ENCODE measurements at regions not wholly inside any gene's neighbourhood (a gene's known extent, or its start where the extent isn't known, plus 50 kb on each side); places are given as distances from the start of the nearest gene placed in this dataset.

GRCh38 chr5:152118676-152119470 is 194.2 kb upstream of the GLRA1 start:
- H3K9me1 ChIP-seq (replicated peaks; ENCODE audit: control insufficient read depth, extremely low read depth, insufficient read depth, low read length) = no peaks in the 10 kb centered on the region
- no peak overlapping the region for H3K4me3 ChIP-seq (replicated peaks in 1 of 3; ENCODE audit: insufficient read depth in 1 of 3, low read depth in 1 of 3, low read length in 3 of 3)
- no peak overlapping the region for H3K27ac ChIP-seq (ENCODE audit: insufficient read depth, low read depth, low read length)
- ChIA-PET POLR2A (no interaction called here), CTCF (no interaction called here)
- no peaks in the 10 kb centered on the region for H3K79me2 ChIP-seq (ENCODE audit: control insufficient read depth, insufficient read depth, low read length)
- intact Hi-C loops (cut with micrococcal nuclease) (no loop called here), dilution Hi-C loops (cut with MboI; ENCODE audit: extremely low pct_ligation_motif_present, low sequenced_read_pairs) (no loop called here)
- no peak for TF ChIP-seq POLR2A (IDR thresholded peaks at IDR 0.05; ENCODE audit: low read depth, low read length)
- TF ChIP-seq POLR2AphosphoS5 (IDR thresholded peaks at IDR 0.05; ENCODE audit: insufficient read depth, low read depth, low read length) = no peak
- TF ChIP-seq MAX (IDR thresholded peaks at IDR 0.05; ENCODE audit: insufficient read depth, insufficient read length) = no peak
- TF ChIP-seq MYC (IDR thresholded peaks at IDR 0.05; ENCODE audit: low read depth, low read length) = no peak
- no peak for TF ChIP-seq EZH2 (IDR thresholded peaks at IDR 0.05; ENCODE audit: borderline replicate concordance, low read depth, low read length, severe bottlenecking)
- no peak for TF ChIP-seq GATA2 (IDR thresholded peaks at IDR 0.05; ENCODE audit: insufficient read depth, insufficient read length, low read depth, low read length)
- no peak for TF ChIP-seq FOS (IDR thresholded peaks at IDR 0.05; ENCODE audit: borderline replicate concordance, insufficient read depth, low read length)
- no peak for DNase-seq (ENCODE audit: low read depth, low spot score)
- H3K27me3 ChIP-seq (ENCODE audit: control insufficient read depth in 2 of 2, insufficient read depth in 2 of 2, low read length in 2 of 2) = no peaks in the 10 kb centered on the region
- H2AFZ ChIP-seq (ENCODE audit: low read depth, low read length) = no peak overlapping the region
- H3K4me1 ChIP-seq (ENCODE audit: control insufficient read depth, extremely low read depth, insufficient read depth, low read length) = no peaks in the 10 kb centered on the region
- BruUV-seq (replicated peaks) = no TSS peak
- no peak for FAIRE-seq
- no peaks in the 10 kb centered on the region for H3K36me3 ChIP-seq (ENCODE audit: control insufficient read depth in 2 of 2, extremely low read depth in 1 of 2, insufficient read depth in 2 of 2, low read length in 2 of 2)
- H4K20me1 ChIP-seq (replicated peaks; ENCODE audit: control insufficient read depth, extremely low read depth, insufficient read depth, low read length) = no peaks in the 10 kb centered on the region
- H3K4me2 ChIP-seq (ENCODE audit: insufficient read depth, low read length) = no peak overlapping the region
- H3K9me3 ChIP-seq (replicated peaks; ENCODE audit: control insufficient read depth, insufficient read depth, low read length) = no peaks in the 10 kb centered on the region
- no peak overlapping the region for H3K9ac ChIP-seq (replicated peaks; ENCODE audit: extremely low read depth, insufficient read depth, low read length)

GRCh38 chr5:152116934-152117333 is 192.3 kb upstream of the GLRA1 start:
- BruUV-seq (replicated peaks) = no TSS peak
- H3K4me1 ChIP-seq (ENCODE audit: control insufficient read depth, extremely low read depth, insufficient read depth, low read length) = no peaks in the 10 kb centered on the region
- CTCF ChIA-PET = no interaction called here
- H2AFZ ChIP-seq (ENCODE audit: low read depth, low read length) = no peak overlapping the region
- no peak overlapping the region for H3K4me3 ChIP-seq (replicated peaks in 1 of 3; ENCODE audit: insufficient read depth in 1 of 3, low read depth in 1 of 3, low read length in 3 of 3)
- H3K9me3 ChIP-seq (replicated peaks; ENCODE audit: control insufficient read depth, insufficient read depth, low read length) = no peaks in the 10 kb centered on the region
- no peak overlapping the region for H3K9ac ChIP-seq (replicated peaks; ENCODE audit: extremely low read depth, insufficient read depth, low read length)
- POLR2A ChIA-PET = no interaction called here
- no peak overlapping the region for H3K27ac ChIP-seq (ENCODE audit: insufficient read depth, low read depth, low read length)
- no peaks in the 10 kb centered on the region for H4K20me1 ChIP-seq (replicated peaks; ENCODE audit: control insufficient read depth, extremely low read depth, insufficient read depth, low read length)
- H3K36me3 ChIP-seq (ENCODE audit: control insufficient read depth in 2 of 2, extremely low read depth in 1 of 2, insufficient read depth in 2 of 2, low read length in 2 of 2) = no peaks in the 10 kb centered on the region
- DNase-seq (ENCODE audit: low read depth, low spot score) (no peak), FAIRE-seq (no peak)
- H3K27me3 ChIP-seq (ENCODE audit: control insufficient read depth in 2 of 2, insufficient read depth in 2 of 2, low read length in 2 of 2) = no peaks in the 10 kb centered on the region
- H3K79me2 ChIP-seq (ENCODE audit: control insufficient read depth, insufficient read depth, low read length) = no peaks in the 10 kb centered on the region
- H3K9me1 ChIP-seq (replicated peaks; ENCODE audit: control insufficient read depth, extremely low read depth, insufficient read depth, low read length) = no peaks in the 10 kb centered on the region
- dilution Hi-C loops (cut with MboI; ENCODE audit: extremely low pct_ligation_motif_present, low sequenced_read_pairs) = no loop called here
- intact Hi-C loops (cut with micrococcal nuclease) = no loop called here
- TF ChIP-seq GATA2 (IDR thresholded peaks at IDR 0.05; ENCODE audit: insufficient read depth, insufficient read length, low read depth, low read length) (no peak), MAX (IDR thresholded peaks at IDR 0.05; ENCODE audit: insufficient read depth, insufficient read length) (no peak), JUN (IDR thresholded peaks at IDR 0.05; ENCODE audit: borderline replicate concordance, insufficient read depth, insufficient read length, low read depth) (no peak), POLR2AphosphoS5 (IDR thresholded peaks at IDR 0.05; ENCODE audit: insufficient read depth, low read depth, low read length) (no peak)
- no peak overlapping the region for H3K4me2 ChIP-seq (ENCODE audit: insufficient read depth, low read length)

All from endothelial cell of umbilical vein (primary cell).